Activated CD8-positive, alpha-beta memory T cell treated with anti-CD3 and anti-CD28 coated beads, Interleukin-2, amount 10 ng/mL, durations not matched to agents 7 days and 5 days (primary cell): ENCODE measurements at regions not wholly inside any gene's neighbourhood (a gene's known extent, or its start where the extent isn't known, plus 50 kb on each side); places are given as distances from the start of the nearest gene placed in this dataset.

ENCODE experiments used
- ATAC-seq: fragments of 150-1000 bp; cut with Tn5 transposase; one replicate; pipeline ENCODE4 v1.10.0; 2021; ENCODE audit warnings: moderate library complexity
- CTCF ChIA-PET: fragments of 350-600 bp; sonication (Branson Sonifier 250); formaldehyde crosslinking; loops from one replicate; lab custom pipeline; 2021; ENCODE audit warnings: antibody characterized with exemption; lab: Charles Lee
- DNase-seq: peaks from one replicate; pipeline ENCODE4 v3.0.0-alpha.2; 2020
- H3K27ac Mint-ChIP-seq: one replicate; pipeline ENCODE4 v1.8.0; 2021; ENCODE audit warnings: mild to moderate bottlenecking, mixed read lengths
- H3K27me3 Mint-ChIP-seq: one replicate; pipeline ENCODE4 v1.8.0; 2021; ENCODE audit warnings: mixed read lengths
- H3K36me3 Mint-ChIP-seq: one replicate; pipeline ENCODE4 v1.8.0; 2021; ENCODE audit warnings: mild to moderate bottlenecking, mixed read lengths
- H3K4me1 Mint-ChIP-seq: one replicate; pipeline ENCODE4 v1.8.0; 2021; ENCODE audit warnings: mixed read lengths
- H3K4me3 Mint-ChIP-seq: one replicate; pipeline ENCODE4 v1.8.0; 2021; ENCODE audit warnings: mild to moderate bottlenecking, moderate library complexity, mixed read lengths
- H3K9me3 Mint-ChIP-seq: one replicate; pipeline ENCODE4 v1.8.0; 2022; ENCODE audit warnings: low read depth, mixed read lengths

DNA sequence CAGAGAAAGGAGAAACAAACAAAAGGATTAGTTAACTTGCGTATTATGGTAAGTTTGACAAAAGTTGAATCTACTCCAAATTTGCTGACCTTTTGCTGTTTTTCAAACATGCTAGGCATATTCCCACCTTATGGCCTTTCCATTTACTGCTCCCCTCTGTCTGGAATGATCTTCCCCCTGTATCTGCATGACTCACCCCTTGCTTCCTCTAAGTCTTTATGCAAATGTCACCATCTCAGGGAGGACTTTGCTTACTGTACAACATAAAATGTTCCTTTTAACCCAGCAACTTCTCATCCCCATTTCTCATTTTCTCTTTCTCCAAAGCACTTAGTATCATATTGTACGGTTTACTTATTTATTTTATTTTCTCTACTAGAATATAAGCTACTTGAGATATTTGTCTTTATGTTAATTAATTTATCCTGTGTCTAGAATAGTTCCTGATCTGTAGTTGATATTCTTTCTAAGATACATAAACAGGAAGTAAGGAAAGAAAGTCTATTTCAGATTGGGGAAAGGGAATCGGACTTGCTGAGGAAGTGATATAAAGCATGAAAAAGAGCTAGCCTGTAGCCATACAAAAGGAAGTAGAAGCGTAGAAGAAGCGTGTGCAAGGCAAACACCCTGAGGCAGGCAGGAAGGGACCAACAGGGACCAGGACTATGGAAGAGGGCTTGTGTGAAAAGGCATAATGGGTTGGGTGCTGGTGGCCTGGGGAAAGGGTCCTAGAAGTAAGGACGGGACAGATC, 144.9 kb upstream of the ERBB4 start:
- Mint-ChIP-seq H3K27ac (no peak overlapping the region), H3K4me1 (no peaks in the 10 kb centered on the region)
- CTCF ChIA-PET: no interaction called here

DNA sequence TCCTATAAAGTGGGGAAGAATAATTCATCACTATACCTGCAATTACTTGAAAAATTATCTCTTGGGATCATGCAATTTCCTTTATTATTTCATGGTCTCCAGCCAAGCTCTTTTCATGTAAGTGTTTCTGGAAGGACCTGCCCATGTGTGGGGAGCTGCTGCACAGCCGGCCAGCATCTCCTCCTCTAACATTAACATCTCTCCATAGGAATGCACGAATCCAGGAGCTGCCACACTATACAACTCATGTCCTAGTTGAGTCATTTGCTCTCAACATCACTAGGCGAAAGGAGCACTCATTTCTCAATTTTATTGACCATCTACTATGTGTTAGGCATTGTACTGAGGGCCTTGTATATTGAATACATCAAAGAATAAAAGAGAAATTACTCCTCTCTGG, 144.3 kb upstream of the ERBB4 start:
- Mint-ChIP-seq H3K36me3 (no peaks in the 10 kb centered on the region), H3K27ac (no peak overlapping the region), H3K4me1 (no peaks in the 10 kb centered on the region), H3K9me3 (no peaks in the 10 kb centered on the region), H3K27me3 (no peaks in the 10 kb centered on the region), H3K4me3 (no peak overlapping the region)
- DNase-seq: no peak
- ATAC-seq: no peak
- CTCF ChIA-PET: no interaction called here

More for the DNA sequence above, 144.9 kb upstream of the ERBB4 start:
- Mint-ChIP-seq H3K27me3 (no peaks in the 10 kb centered on the region), H3K9me3 (no peaks in the 10 kb centered on the region), H3K36me3 (no peaks in the 10 kb centered on the region), H3K4me3 (no peak overlapping the region)
- no peak for ATAC-seq
- no peak for DNase-seq

DNA sequence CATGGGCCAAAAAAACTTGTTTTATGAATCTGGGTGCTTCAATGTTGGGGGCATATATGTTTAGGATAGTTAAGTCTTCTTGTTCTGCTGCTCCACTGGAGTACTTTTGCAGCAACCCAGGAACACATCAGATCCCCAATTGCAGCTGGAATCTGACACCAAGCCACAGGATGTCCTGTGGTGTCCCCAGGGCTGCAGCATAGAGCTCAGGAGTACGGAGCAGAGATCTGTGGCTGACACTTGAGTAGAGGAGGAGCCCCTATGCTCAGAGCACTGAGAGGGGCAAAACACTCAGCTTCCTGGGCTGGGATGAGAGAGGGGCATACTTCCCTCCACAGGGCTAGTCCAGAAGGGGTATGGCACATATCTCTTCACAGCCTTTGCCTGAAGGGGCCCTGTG, 138.9 kb upstream of the ERBB4 start:
- Mint-ChIP-seq H3K4me3 (no peak overlapping the region), H3K27ac (no peak overlapping the region), H3K27me3 (no peaks in the 10 kb centered on the region), H3K36me3 (no peaks in the 10 kb centered on the region), H3K4me1 (no peaks in the 10 kb centered on the region), H3K9me3 (no peaks in the 10 kb centered on the region)
- no peak for ATAC-seq
- no peak for DNase-seq
- CTCF ChIA-PET: no interaction called here

DNA sequence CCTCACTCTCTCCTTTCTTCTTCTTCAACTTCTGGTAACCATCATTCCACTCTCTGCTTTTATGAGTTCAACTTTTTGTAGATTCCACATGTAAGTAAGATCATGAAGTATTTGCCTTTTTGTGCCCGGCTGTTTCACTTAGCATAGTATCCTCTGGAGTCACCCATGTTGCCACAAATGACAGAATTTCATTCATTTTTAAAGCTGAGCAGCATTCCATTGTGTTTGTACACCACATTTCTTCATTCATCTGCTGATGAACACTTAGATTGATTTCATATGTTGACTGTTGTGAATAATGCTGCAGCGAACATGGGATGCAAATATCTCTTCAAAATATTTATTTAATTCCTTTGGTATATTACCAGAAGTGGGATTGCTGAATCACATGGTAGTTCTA, 133.6 kb upstream of the ERBB4 start:
- CTCF ChIA-PET: no interaction called here

DNA sequence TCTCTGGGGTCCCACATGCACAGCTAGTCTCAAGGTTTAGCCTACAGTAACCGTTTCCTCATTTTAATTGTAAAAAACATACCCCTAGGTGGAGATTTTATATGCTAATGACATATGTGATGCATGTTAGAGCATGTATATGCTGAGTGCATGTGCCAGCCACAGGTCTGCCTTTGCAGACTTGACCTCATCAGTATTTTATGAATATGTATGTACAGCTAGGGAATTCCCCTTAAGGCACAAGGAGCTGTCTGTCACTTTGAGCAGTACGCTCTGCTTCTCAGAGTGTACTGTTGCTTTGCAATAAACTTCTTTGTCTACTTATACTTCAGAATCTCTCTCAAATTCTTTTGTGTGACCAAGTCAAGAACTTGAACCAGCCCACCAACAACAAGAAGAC, 131.2 kb upstream of the ERBB4 start:
- H3K9me3 Mint-ChIP-seq: no peaks in the 10 kb centered on the region
- H3K4me3 Mint-ChIP-seq: no peak overlapping the region
- no peak overlapping the region for H3K27ac Mint-ChIP-seq
- DNase-seq: no peak
- H3K4me1 Mint-ChIP-seq: no peaks in the 10 kb centered on the region
- CTCF ChIA-PET: no interaction called here
- H3K27me3 Mint-ChIP-seq: no peaks in the 10 kb centered on the region
- H3K36me3 Mint-ChIP-seq: no peaks in the 10 kb centered on the region
- ATAC-seq: no peak

More for the DNA sequence above, 133.6 kb upstream of the ERBB4 start:
- no peaks in the 10 kb centered on the region for H3K27me3 Mint-ChIP-seq
- H3K27ac Mint-ChIP-seq: no peak overlapping the region
- H3K4me3 Mint-ChIP-seq: no peak overlapping the region
- H3K4me1 Mint-ChIP-seq: no peaks in the 10 kb centered on the region
- ATAC-seq: no peak
- no peaks in the 10 kb centered on the region for H3K36me3 Mint-ChIP-seq
- no peak for DNase-seq
- H3K9me3 Mint-ChIP-seq: no peaks in the 10 kb centered on the region

DNA sequence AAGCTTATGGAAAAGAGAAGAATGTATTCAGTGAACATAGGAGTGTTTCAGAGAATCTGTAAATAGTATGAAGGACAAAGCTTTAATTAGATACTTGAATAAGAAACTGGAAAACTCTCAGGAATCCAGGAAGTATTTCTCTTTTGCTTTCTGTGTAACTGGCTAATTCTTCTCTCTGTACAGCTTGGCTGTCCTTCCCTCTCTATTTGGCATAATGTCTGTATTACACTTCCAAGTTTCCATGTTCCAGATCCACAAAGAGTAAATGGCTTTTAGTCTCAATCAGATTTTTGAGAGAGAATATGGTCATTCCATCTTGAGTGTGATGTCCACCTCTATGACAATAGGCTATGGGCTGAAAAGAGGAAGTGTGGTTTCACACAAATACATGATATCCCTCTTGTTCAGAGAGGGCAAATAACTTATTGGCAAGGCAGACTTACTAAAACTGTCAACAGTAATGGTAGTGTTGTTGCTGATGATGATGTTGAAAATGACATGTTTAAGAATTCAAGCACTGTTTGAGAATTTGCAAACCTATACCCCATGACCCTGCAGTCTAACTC, 129.2 kb upstream of the ERBB4 start:
- no peaks in the 10 kb centered on the region for H3K36me3 Mint-ChIP-seq
- CTCF ChIA-PET: no interaction called here
- ATAC-seq (no peak), DNase-seq (no peak)
- H3K27ac Mint-ChIP-seq: no peak overlapping the region
- no peaks in the 10 kb centered on the region for H3K9me3 Mint-ChIP-seq
- no peak overlapping the region for H3K4me3 Mint-ChIP-seq
- H3K4me1 Mint-ChIP-seq: no peaks in the 10 kb centered on the region
- H3K27me3 Mint-ChIP-seq: no peaks in the 10 kb centered on the region

DNA sequence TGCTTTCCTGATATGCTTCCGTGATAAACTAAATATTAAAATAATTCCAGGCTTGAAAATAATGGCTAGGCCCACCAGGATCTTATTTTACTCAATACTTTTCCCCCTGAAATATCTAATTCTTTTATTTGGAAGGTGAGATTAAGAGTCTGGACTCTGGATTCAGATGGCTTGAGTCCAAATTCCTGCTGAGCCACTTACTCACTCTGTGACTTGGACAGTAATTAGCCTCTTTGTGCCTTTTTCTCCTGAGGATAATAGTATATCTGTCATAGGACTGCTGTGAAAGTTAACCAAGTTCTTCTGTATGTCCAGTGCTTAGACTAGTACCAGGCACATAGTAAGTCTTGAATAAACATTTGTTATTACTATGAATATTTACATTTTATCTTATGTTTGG, 127.3 kb upstream of the ERBB4 start:
- Mint-ChIP-seq H3K27me3 (no peaks in the 10 kb centered on the region), H3K27ac (no peak overlapping the region), H3K4me1 (no peaks in the 10 kb centered on the region), H3K9me3 (no peaks in the 10 kb centered on the region), H3K36me3 (no peaks in the 10 kb centered on the region), H3K4me3 (no peak overlapping the region)
- ATAC-seq (no peak), DNase-seq (no peak)
- CTCF ChIA-PET: no interaction called here

DNA sequence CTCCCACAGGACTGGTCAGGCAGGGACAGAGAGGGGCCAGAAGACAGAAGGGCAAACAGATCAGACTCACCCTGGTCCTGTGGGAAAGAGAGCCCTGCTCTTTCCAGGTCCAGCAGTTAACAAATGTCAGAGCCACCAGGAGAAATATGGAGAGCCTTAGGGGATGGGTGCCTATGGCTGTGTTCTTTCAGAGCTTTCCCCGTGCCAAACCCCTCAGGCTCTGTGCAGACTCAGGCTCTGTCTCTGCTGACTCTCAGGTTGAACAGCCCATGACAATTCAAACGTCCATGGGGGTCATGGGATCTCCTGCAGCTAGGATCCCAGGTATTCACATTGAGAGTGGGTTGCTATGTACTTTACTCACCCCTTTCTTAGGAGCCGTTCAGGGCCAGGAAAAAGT, 120.8 kb upstream of the ERBB4 start:
- no peaks in the 10 kb centered on the region for H3K36me3 Mint-ChIP-seq
- H3K9me3 Mint-ChIP-seq: peaks cover 6% of the 10 kb centered on the region
- H3K27me3 Mint-ChIP-seq: no peaks in the 10 kb centered on the region
- CTCF ChIA-PET: no interaction called here
- H3K27ac Mint-ChIP-seq: no peak overlapping the region
- ATAC-seq (no peak), DNase-seq (no peak)
- no peak overlapping the region for H3K4me3 Mint-ChIP-seq
- no peaks in the 10 kb centered on the region for H3K4me1 Mint-ChIP-seq

DNA sequence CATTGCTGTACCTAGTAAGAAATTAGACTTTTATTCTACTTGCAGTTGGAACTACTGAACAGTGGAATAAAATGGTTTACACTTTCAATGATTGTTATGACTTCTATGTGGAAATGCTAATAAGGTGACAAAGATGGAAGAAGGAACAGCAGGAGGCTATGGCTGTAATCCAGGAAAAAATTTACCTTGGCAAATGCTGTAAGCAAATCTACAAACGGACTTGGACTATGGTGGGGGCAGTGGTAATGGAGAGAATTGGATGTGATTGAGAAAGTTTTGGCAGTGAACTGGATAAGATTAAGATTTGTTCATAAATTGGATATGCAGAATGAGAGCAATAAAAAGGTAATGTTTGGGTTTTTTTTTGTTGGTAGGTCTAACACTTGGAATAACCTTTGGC, 111.0 kb upstream of the ERBB4 start:
- DNase-seq (no peak), ATAC-seq (no peak)
- CTCF ChIA-PET: no interaction called here

DNA sequence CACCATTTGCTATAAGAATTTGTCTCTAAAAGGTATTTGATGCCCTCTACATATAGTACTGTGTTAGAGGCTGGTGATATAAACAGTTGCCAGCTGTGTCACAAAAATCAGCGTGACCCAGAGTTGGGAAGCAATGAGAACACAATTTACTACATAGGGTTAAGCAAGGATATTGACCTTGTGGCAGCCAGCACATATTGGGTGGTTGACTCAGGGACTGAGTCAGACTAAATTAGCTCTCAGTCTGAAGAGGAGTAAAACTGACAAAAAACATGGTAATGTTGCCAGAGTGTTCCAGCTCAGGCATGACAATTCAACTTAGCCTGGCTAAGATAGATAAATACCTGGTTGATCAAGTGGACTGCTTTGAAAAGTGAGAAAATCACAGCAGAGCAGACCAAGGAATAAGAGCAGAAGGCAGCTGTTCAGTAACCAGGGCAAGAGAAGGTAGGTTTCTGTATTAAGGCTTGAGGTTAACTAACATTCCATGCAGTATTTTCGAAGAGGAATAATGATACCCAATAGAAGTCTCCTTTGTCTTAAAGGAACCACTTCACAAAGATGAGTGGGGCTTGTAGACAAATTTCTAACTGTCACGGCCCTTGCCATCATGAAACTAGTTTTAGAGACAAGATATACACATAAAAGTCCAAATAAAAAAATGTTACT, 108.2 kb upstream of the ERBB4 start:
- no peak for ATAC-seq

More for the DNA sequence above, 111.0 kb upstream of the ERBB4 start:
- no peaks in the 10 kb centered on the region for H3K9me3 Mint-ChIP-seq
- no peaks in the 10 kb centered on the region for H3K27me3 Mint-ChIP-seq
- no peak overlapping the region for H3K27ac Mint-ChIP-seq
- H3K4me1 Mint-ChIP-seq: no peaks in the 10 kb centered on the region
- H3K36me3 Mint-ChIP-seq: no peaks in the 10 kb centered on the region
- H3K4me3 Mint-ChIP-seq: no peak overlapping the region

DNA sequence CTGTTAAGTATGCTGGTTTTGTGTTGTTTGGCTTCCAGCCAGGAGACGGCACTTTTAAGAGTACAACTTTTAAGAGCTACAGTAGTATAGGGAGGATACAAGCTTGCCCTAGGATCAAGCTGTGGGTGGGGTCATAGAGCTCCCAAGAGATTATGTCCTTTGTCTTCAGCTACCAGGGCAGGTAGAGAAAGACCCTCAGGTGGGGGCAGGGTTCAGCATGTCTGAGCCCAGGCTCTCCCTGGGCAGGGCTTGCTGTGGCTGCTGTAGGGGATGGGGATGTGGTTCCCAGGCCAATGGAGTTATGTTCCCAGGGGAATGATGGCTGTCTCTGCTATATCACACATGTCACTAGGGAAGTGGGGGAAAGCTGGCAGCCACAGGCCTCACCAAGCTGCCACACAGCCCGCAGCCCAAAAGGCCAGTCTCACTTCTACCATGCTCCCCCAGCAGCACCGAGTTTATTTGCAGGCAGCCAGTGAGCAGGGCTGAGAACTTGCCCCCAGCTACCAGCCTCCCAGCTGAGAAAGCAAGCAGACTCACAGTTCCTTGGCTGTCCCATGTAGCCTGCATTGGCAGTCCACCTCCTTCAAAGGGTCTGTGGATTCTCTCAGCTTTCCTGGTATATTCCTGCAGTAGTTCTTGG, 105.7 kb upstream of the ERBB4 start:
- H3K36me3 Mint-ChIP-seq: no peaks in the 10 kb centered on the region
- DNase-seq: no peak
- CTCF ChIA-PET: no interaction called here
- ATAC-seq: no peak
- H3K4me1 Mint-ChIP-seq: no peaks in the 10 kb centered on the region
- H3K27ac Mint-ChIP-seq: no peak overlapping the region
- no peaks in the 10 kb centered on the region for H3K9me3 Mint-ChIP-seq
- H3K4me3 Mint-ChIP-seq: no peak overlapping the region
- H3K27me3 Mint-ChIP-seq: no peaks in the 10 kb centered on the region

More for the DNA sequence above, 108.2 kb upstream of the ERBB4 start:
- Mint-ChIP-seq H3K27ac (no peak overlapping the region), H3K27me3 (no peaks in the 10 kb centered on the region), H3K4me3 (no peak overlapping the region), H3K9me3 (no peaks in the 10 kb centered on the region), H3K36me3 (no peaks in the 10 kb centered on the region), H3K4me1 (no peaks in the 10 kb centered on the region)
- CTCF ChIA-PET: no interaction called here
- no peak for DNase-seq

DNA sequence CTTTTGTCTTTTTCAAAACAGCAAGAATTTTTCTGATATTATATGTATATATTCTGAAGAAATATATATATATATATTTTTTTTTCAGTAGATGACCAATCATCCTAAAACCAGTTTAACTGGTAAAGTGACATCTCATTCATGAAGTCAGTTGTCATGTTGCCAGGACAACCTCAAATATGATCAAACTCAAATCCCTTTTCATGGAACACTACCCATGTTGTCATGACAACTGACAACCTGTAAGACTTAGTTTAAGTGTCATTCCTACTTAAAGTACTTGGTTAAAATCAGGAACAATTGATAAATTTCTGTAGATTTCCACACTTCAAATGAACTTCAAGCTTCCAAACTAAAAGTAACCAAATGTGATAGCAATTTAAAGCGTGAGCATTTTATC, 101.8 kb upstream of the ERBB4 start:
- no peaks in the 10 kb centered on the region for H3K36me3 Mint-ChIP-seq
- CTCF ChIA-PET: no interaction called here
- H3K4me1 Mint-ChIP-seq: no peaks in the 10 kb centered on the region
- no peak overlapping the region for H3K27ac Mint-ChIP-seq
- no peak overlapping the region for H3K4me3 Mint-ChIP-seq
- no peak for ATAC-seq
- H3K9me3 Mint-ChIP-seq: peaks cover 2% of the 10 kb centered on the region
- no peak for DNase-seq
- H3K27me3 Mint-ChIP-seq: no peaks in the 10 kb centered on the region

DNA sequence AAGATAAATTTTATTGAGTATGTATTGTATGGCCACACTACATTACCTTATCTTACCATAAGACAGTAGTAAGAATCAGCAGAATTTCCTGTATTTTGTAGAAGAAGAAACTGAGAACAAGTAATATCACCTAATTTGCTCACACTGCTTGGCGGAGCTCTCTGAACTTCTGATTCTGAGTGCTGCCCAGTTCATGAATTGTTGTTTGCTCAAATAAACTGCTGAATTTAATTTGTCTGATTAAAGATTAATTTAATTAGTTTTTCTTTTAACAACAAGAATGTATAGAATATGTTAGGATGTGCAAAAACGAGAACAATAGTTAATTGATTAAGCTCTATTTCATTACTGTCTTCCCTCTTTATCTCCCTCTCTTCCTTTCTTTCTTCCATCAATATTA, 100.1 kb upstream of the ERBB4 start:
- Mint-ChIP-seq H3K9me3 (peaks cover 2% of the 10 kb centered on the region), H3K27me3 (no peaks in the 10 kb centered on the region), H3K4me1 (no peaks in the 10 kb centered on the region), H3K27ac (no peak overlapping the region), H3K4me3 (no peak overlapping the region), H3K36me3 (no peaks in the 10 kb centered on the region)
- CTCF ChIA-PET: no interaction called here
- DNase-seq (no peak), ATAC-seq (no peak)

DNA sequence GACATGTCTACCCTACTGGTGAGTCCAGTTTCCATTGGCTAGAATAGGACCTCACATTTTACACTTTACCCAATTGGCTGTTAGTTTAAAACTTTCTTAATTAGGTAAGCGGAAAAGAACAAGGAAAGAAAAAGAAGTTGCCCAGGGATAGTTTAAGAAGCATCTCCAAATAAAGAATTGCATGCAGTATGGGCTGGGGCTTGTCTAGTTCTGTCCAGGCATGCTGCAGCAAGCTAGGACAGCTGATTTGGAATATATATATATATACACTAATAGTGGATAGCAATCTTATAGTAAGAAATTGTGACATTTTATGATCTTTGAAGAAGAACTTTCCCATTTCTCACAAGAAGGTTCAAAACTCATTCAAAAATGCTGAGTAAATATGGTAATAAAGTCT, 90.0 kb upstream of the ERBB4 start:
- peaks cover 7% of the 10 kb centered on the region for H3K9me3 Mint-ChIP-seq
- no peaks in the 10 kb centered on the region for H3K4me1 Mint-ChIP-seq
- CTCF ChIA-PET: no interaction called here
- DNase-seq: no peak
- no peak overlapping the region for H3K4me3 Mint-ChIP-seq
- no peak overlapping the region for H3K27ac Mint-ChIP-seq
- no peaks in the 10 kb centered on the region for H3K36me3 Mint-ChIP-seq
- no peaks in the 10 kb centered on the region for H3K27me3 Mint-ChIP-seq
- no peak for ATAC-seq
